ENCODE measurements at regions not wholly inside any gene's neighbourhood (a gene's known extent, or its start where the extent isn't known, plus 50 kb on each side); places are given as distances from the start of the nearest gene placed in this dataset.

DNA sequence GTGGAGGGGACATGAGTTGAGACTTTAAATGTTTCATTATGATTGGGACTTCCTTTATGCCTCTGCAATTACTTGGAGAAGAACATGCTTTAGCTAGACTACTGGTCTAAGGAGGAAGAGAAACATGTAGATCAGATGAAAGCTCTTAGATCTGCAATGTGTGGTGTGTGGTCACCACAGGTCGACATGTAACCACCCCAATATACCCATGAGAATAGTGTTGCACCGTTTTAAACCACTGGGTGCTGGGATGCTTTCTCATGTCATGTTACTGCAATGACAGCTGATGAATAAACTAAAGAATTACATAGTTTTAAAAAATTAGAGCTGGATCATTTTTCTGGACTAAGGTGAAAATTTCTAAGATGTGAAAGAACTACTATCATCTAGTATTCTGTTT is 1039.7 kb downstream of the RAPGEF2 start:
- H3K27ac Mint-ChIP-seq (ENCODE audit: unreplicated experiment) = no peak overlapping the region
- TF ChIP-seq, protein P1, sequence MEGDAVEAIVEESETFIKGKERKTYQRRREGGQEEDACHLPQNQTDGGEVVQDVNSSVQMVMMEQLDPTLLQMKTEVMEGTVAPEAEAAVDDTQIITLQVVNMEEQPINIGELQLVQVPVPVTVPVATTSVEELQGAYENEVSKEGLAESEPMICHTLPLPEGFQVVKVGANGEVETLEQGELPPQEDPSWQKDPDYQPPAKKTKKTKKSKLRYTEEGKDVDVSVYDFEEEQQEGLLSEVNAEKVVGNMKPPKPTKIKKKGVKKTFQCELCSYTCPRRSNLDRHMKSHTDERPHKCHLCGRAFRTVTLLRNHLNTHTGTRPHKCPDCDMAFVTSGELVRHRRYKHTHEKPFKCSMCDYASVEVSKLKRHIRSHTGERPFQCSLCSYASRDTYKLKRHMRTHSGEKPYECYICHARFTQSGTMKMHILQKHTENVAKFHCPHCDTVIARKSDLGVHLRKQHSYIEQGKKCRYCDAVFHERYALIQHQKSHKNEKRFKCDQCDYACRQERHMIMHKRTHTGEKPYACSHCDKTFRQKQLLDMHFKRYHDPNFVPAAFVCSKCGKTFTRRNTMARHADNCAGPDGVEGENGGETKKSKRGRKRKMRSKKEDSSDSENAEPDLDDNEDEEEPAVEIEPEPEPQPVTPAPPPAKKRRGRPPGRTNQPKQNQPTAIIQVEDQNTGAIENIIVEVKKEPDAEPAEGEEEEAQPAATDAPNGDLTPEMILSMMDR (IDR thresholded peaks at IDR 0.05) = no peak
- no peak for DNase-seq (ENCODE audit: low spot score)
- H3K4me1 Mint-ChIP-seq (ENCODE audit: low read depth) = no peaks in the 10 kb centered on the region
- H3K36me3 Mint-ChIP-seq (ENCODE audit: low read depth) = no peaks in the 10 kb centered on the region
- H3K9me3 Mint-ChIP-seq (ENCODE audit: low read depth) = no peaks in the 10 kb centered on the region
- H3K4me3 Mint-ChIP-seq (ENCODE audit: unreplicated experiment) = no peak overlapping the region
- H3K27me3 Mint-ChIP-seq (ENCODE audit: low read depth) = peaks cover 21% of the 10 kb centered on the region

DNA sequence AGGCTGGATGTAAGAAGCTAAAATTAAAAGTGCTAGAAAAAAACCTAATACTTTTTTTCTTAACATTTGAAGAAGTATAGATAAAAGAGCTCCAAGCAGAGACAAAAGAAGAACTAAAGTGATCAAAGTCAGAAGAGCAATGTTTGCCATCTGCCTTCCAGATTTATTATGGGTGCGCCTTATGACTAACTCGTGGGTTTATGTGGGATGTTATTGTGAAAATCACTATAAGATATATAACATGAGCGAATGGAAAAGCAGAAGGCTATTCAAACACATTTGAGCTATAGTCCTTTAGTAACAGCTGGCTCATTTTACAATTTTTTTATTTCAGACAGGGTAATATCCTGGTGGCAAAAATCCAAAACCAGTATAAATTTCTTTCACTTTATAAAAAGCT is 1040.7 kb downstream of the RAPGEF2 start:
- Mint-ChIP-seq H3K36me3 (ENCODE audit: low read depth) (no peaks in the 10 kb centered on the region), H3K27ac (ENCODE audit: unreplicated experiment) (no peak overlapping the region), H3K4me3 (ENCODE audit: unreplicated experiment) (no peak overlapping the region), H3K27me3 (ENCODE audit: low read depth) (peaks cover 20% of the 10 kb centered on the region), H3K4me1 (ENCODE audit: low read depth) (no peaks in the 10 kb centered on the region), H3K9me3 (ENCODE audit: low read depth) (no peaks in the 10 kb centered on the region)
- TF ChIP-seq, protein P1 (IDR thresholded peaks at IDR 0.05) = no peak
- DNase-seq (ENCODE audit: low spot score) = no peak

DNA sequence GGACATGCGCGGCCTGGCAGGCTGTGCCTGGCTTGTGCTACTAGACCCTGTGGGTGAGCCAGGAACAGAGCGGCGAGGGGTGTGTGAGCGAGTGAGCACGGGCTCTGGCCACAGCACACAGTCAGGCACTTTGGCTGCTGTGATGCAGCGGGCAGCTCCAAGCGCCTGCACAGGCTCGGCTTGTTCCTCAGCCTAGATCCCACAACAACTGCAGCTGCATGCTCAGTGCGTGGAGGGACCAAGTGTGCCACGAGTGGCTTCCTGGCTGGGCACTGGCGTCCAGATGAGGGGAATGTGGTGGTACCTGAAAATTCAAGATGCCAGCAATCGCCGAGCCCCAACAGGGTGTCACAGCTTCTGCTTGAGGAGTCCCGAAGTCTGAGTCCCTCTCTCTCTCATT is 1056.6 kb downstream of the RAPGEF2 start:
- TF ChIP-seq, protein P1 (IDR thresholded peaks at IDR 0.05) = no peak
- no peak overlapping the region for H3K4me3 Mint-ChIP-seq (ENCODE audit: unreplicated experiment)
- peak; percentile 91 for DNase-seq (ENCODE audit: low spot score)
- H3K4me1 Mint-ChIP-seq (ENCODE audit: low read depth) = no peaks in the 10 kb centered on the region
- H3K9me3 Mint-ChIP-seq (ENCODE audit: low read depth) = peaks cover 3% of the 10 kb centered on the region
- H3K36me3 Mint-ChIP-seq (ENCODE audit: low read depth) = no peaks in the 10 kb centered on the region
- peaks cover 5% of the 10 kb centered on the region for H3K27me3 Mint-ChIP-seq (ENCODE audit: low read depth)
- H3K27ac Mint-ChIP-seq (ENCODE audit: unreplicated experiment) = no peak overlapping the region

DNA sequence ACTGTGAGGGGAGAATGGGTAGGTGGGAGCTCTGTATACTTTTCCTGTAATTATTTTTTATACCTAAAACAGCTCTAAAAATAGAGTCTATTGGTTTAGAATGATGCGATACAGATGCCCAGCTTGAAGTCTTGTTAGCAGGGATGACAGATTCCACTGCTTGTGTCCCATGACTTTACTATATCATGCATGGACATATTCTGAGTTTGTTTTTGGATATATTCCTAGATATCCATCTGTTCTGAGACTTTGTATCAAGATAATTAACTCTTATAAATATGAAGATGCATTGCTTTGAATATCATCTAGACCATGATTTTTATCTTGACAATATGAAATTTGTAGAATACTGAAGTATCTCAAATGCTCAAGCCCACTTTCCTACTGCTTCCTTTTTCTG is 1058.1 kb downstream of the RAPGEF2 start:
- Mint-ChIP-seq H3K4me3 (ENCODE audit: unreplicated experiment) (no peak overlapping the region), H3K9me3 (ENCODE audit: low read depth) (no peaks in the 10 kb centered on the region), H3K27ac (ENCODE audit: unreplicated experiment) (no peak overlapping the region), H3K36me3 (ENCODE audit: low read depth) (no peaks in the 10 kb centered on the region), H3K4me1 (ENCODE audit: low read depth) (no peaks in the 10 kb centered on the region), H3K27me3 (ENCODE audit: low read depth) (peaks cover 8% of the 10 kb centered on the region)
- TF ChIP-seq, protein P1 (IDR thresholded peaks at IDR 0.05) = no peak
- no peak for DNase-seq (ENCODE audit: low spot score)

DNA sequence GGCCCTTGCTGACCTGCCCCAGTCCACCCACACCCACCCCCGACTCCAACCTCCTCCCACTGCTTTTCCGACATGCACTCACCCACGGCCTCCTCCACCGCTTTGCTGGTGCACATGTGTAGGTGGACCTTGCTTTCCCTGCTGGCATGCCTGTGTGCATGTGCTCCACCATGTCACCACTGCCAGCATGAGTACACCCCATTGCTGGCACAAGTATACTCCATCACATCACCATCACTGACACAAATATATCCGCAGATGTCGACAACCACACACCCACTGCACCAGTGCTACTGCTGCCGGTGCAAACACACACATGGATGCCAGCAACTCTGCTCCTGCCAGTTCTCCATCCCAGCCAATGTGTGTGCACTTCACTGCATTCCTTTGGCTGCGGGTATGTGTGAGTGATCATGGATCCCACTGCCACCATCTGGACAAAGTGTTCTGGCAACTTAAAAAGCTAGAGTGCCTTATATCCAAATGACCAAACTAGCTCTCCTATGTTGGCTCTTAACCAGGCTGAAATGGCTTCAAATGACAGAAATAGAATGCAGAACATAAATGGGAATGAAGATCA is 1072.3 kb downstream of the RAPGEF2 start:
- H3K27me3 Mint-ChIP-seq (ENCODE audit: low read depth) = no peaks in the 10 kb centered on the region
- no peak overlapping the region for H3K4me3 Mint-ChIP-seq (ENCODE audit: unreplicated experiment)
- TF ChIP-seq, protein P1 (IDR thresholded peaks at IDR 0.05) = no peak
- peak; percentile 60 for DNase-seq (ENCODE audit: low spot score)
- H3K4me1 Mint-ChIP-seq (ENCODE audit: low read depth) = peaks cover 17% of the 10 kb centered on the region
- H3K27ac Mint-ChIP-seq (ENCODE audit: unreplicated experiment) = no peak overlapping the region
- H3K36me3 Mint-ChIP-seq (ENCODE audit: low read depth) = no peaks in the 10 kb centered on the region
- H3K9me3 Mint-ChIP-seq (ENCODE audit: low read depth) = no peaks in the 10 kb centered on the region
